ENCODE measurements at regions not wholly inside any gene's neighbourhood (a gene's known extent, or its start where the extent isn't known, plus 50 kb on each side); places are given as distances from the start of the nearest gene placed in this dataset.

DNA sequence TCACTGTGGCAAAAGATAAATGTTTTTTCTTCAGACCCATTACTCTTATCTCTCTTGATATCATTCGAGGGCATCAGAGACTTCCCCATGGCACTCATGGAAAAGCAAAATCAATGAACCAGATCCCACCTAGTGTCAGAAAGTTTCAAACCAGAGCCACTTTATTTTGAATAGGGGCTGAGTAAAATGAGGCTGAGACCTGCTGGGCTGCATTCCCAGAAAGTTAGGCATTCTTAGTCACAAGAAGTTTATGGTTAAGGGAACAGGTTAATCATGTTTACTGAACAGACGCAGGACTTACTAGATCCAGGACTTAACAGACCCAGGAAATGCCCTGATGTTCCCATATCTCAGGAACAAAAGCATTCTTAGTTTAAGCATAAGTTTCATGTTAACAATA is 369.9 kb downstream of the BTBD3 start:
- POLR2A ChIA-PET, result no interaction called here
- H2AFZ ChIP-seq (ENCODE audit: low read depth, low read length), result no peak overlapping the region

More for the DNA sequence above, 369.9 kb downstream of the BTBD3 start:
- TF ChIP-seq EZH2 (IDR thresholded peaks at IDR 0.05; ENCODE audit: borderline replicate concordance, low read depth, low read length, severe bottlenecking) (no peak), GATA2 (IDR thresholded peaks at IDR 0.05; ENCODE audit: insufficient read depth, insufficient read length, low read depth, low read length) (no peak), MAX (IDR thresholded peaks at IDR 0.05; ENCODE audit: insufficient read depth, insufficient read length) (no peak), MYC (IDR thresholded peaks at IDR 0.05; ENCODE audit: low read depth, low read length) (no peak), CTCF (IDR thresholded peaks at IDR 0.05; ENCODE audit: extremely low read depth in 1 of 2, insufficient read depth in 1 of 2, low read depth in 1 of 2, low read length in 2 of 2) (no peak), POLR2AphosphoS5 (IDR thresholded peaks at IDR 0.05; ENCODE audit: insufficient read depth, low read depth, low read length) (no peak), JUN (IDR thresholded peaks at IDR 0.05; ENCODE audit: borderline replicate concordance, insufficient read depth, insufficient read length, low read depth) (no peak), POLR2A (IDR thresholded peaks at IDR 0.05; ENCODE audit: low read depth, low read length) (no peak), FOS (IDR thresholded peaks at IDR 0.05; ENCODE audit: borderline replicate concordance, insufficient read depth, low read length) (no peak)
- H3K27ac ChIP-seq (ENCODE audit: insufficient read depth, low read depth, low read length), result no peak overlapping the region
- no peak for DNase-seq (ENCODE audit: low read depth, low spot score)
- H3K36me3 ChIP-seq (ENCODE audit: control insufficient read depth in 2 of 2, extremely low read depth in 1 of 2, insufficient read depth in 2 of 2, low read length in 2 of 2), result no peaks in the 10 kb centered on the region
- no peak for FAIRE-seq
- no peak overlapping the region for H3K9ac ChIP-seq (replicated peaks; ENCODE audit: extremely low read depth, insufficient read depth, low read length)
- H3K9me3 ChIP-seq (replicated peaks; ENCODE audit: control insufficient read depth, insufficient read depth, low read length), result peaks cover 5% of the 10 kb centered on the region
- no peak overlapping the region for H3K4me3 ChIP-seq (replicated peaks in 1 of 3; ENCODE audit: insufficient read depth in 1 of 3, low read depth in 1 of 3, low read length in 3 of 3)
- H3K4me1 ChIP-seq (ENCODE audit: control insufficient read depth, extremely low read depth, insufficient read depth, low read length), result no peaks in the 10 kb centered on the region
- intact Hi-C loops (cut with micrococcal nuclease) (no loop called here), dilution Hi-C loops (cut with MboI; ENCODE audit: extremely low pct_ligation_motif_present, low sequenced_read_pairs) (no loop called here)
- H3K27me3 ChIP-seq (ENCODE audit: control insufficient read depth in 2 of 2, insufficient read depth in 2 of 2, low read length in 2 of 2), result no peaks in the 10 kb centered on the region
- H3K4me2 ChIP-seq (ENCODE audit: insufficient read depth, low read length), result no peak overlapping the region
- CTCF ChIA-PET, result no interaction called here
- no peaks in the 10 kb centered on the region for H3K79me2 ChIP-seq (ENCODE audit: control insufficient read depth, insufficient read depth, low read length)
- no peaks in the 10 kb centered on the region for H3K9me1 ChIP-seq (replicated peaks; ENCODE audit: control insufficient read depth, extremely low read depth, insufficient read depth, low read length)
- H4K20me1 ChIP-seq (replicated peaks; ENCODE audit: control insufficient read depth, extremely low read depth, insufficient read depth, low read length), result no peaks in the 10 kb centered on the region
- no TSS peak for BruUV-seq (replicated peaks)
